ENCODE measurements at regions not wholly inside any gene's neighbourhood (a gene's known extent, or its start where the extent isn't known, plus 50 kb on each side); places are given as distances from the start of the nearest gene placed in this dataset.
"Not testable (repeated sequence)": the region's sequence is repeated elsewhere in the genome, so short reads cannot be mapped to it uniquely, and the experiment has no call there.

DNA sequence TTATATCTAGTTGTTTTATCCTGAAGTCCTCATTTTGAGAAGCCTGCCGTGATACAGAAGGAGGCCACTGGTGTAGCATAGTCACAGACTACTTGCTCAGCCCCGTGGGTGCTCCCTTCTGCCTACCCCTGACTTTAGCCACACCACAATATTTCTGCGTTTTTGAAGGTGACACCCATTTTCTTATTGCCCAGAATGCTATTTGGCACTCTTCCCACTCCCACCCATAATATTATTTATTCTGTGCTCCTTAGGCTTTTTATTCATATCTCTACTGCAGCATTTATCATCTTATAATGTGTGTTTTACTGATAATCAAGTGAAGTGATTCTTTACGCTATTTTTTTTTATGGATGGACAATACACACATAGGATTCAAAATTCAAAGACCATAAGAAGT, 107.3 kb downstream of the OR2B2 start:
- no peak for FAIRE-seq

DNA sequence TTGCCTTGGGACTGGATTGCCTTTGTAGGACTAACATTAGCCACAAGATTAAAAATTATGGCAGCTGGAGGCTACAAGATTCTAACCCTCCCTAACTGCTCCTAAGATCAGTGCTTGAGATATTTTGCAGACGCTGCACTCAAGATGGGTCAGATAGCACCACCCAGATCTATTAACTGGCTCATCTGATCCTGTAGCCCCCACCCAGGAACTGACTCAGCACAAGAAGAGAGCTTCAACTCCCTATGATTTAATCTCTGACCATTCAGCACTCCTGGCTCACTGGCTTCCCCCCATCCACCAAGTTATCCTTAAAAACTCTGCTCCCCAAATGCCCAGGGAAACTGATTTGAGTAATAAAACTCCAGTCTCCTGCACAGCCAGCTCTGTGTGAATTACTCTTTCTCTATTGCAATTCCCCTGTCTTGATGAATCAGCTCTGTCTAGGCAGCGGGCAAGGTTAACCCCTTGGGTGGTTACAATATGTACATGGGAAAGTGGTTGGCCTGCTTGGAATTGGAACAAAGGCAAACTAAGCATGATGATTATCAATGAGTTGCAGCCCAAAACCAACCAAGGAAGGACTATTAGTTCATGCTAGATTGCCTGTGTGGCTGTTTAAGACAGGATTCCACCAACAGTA, 111.3 kb downstream of the OR2B2 start:
- FAIRE-seq, result no peak

DNA sequence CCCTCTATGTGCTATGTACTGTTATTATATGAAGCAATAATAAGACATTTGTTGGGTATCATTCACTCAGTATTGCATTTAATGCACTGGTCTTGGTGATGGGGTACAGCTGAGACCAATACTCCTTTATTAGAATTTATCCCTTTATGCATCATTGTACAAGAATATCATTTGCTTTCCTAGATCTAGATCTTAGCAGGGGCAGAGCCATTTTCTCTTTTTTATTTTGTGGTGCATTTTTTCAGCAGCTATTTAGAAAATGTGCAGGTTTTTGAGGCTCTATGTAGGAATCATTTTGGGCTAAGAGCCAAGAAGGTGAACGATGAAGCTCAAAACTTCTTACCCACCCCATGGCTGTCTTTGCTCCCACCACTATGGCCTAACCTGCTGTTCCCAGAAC, 114.2 kb downstream of the OR2B2 start:
- FAIRE-seq, result no peak

DNA sequence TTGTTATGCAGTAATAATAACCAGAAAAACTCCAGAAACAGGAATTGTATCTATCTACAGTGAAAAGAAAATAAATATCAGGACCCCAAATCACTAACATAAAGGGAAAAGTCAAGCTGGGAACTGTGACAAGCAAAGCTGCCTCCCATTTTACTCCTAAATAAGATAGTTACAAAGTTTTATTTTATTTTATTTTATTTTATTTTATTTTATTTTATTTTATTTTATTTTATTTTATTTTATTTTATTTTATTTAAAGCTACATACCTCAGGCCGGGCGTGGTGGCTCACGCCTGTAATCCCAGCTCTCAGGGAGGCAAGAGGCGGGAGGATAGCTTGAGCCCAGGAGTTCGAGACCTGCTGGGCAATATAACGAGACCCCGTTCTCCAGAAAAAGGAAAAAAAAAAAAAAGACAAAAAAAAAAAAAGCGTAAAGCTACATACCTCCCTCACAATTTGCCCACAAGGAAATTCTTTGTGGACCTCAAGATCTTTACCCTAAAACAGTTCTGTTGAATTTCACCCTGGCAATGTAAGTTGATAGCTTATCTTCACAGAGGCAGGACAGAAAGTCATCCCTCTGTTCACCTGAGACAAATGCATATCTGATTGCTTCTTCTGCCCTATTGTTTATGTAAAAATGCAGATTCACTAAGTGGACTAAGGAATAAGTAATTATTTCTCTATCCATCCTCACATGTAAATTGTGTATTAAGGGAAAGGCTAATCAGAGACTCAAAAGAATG, 115.3 kb downstream of the OR2B2 start:
- not testable (repeated sequence) for FAIRE-seq

DNA sequence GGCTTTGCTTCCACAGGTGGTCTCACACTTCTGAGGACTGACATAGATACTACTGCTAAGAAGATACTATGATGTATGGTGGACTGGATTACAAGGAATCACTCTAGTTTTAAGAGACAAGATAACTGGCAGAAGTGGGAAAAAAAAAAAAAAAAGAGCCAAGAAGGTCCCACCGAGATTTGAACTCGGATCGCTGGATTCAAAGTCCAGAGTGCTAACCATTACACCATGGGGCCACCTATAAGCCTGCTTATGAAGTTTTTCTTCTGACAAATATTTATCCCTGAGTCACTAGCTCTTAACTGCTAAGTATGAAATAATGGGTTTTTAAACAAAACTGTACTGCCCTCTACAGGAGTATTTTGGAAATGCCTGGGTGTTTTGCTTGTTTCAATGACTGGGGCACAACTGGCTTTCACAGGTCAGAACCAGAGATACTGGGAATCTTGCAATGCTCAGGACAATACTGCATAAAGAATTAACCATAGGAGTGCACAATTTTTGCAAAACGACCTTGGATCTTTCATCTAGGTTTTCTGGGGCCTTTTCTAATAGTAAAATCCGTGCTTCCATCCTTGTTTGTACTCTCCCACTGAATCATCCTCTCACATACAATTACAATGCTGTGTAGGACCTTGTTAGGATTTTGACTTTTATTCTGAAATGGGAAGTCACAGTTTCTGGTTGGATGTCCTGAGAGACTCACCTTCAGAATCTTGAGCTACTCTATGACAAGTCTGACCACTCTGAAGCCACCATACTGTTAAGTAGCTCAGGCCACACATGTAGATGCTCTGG, 116.3 kb downstream of the OR2B2 start:
- FAIRE-seq, result peak; percentile 95

DNA sequence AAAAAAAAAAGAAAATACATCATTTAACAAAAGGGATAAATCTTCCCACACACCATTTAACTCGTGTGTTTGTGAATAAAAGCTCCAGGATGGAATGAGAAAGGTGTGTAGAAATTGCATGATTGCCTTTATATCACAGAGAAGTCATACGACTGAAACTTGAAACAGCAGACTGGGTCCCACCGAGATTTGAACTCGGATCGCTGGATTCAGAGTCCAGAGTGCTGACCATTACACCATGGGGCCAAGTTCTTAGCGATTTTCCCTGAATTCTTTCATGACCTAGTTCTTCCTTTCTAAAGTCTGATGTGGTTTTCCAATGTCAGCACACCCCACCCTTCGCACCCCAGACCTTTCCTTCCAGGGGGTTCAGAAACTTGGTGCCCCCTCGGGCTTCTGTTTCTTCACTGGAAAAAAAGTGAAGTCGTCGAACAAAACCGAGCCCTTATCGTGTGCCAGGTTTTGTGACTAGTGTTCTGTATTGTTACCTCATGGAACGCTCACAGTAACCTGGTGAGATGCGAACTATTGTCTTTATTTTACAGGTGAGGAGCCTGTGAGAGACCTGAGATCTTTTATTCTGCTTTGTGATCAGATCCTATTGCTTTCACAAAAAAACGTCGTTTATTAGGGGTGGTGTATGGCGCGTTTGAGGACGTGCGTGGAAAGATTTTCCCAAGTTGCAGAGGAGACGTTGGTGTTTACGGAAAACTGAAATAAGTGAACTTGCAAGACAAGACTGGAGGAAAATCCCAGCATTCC, 120.8 kb downstream of the OR2B2 start:
- no peak for FAIRE-seq

DNA sequence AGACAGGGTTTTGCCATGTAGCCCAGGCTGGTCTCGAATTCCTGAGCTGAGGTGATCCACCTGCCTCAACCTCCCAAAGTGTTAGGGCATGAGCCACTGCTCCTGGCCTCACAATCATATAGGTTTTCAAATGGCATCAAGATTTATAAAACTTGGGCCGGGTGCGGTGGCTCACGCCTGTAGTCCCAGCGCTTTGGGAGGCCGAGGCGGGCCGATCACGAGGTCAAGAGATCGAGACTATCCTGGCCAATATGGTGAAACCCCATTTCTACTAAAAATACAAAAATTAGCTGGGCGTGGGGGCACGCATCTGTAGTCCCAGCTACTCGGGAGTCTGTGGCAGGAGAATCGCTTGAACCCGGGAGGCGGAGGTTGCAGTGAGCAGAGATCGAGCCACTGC, 123.8 kb downstream of the OR2B2 start:
- not testable (repeated sequence) for FAIRE-seq

DNA sequence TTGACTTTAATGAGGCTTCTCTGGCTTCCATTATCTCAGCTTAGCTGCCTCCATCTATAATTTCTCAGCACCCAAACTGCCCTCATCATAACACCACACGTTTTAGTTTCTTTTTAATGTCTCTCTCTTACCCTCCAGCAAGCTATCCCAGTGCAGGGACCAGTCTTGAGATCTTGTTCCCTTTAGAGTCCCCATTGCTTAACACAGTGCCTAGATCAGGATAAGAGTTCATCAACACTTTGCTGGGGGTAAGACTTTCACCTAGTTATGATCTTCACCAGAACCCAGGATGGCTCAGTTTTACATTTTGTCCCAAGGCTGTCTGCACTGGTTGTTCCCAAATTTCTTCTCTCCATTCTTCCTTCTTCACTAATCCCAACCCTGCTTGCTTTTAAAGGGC, 126.1 kb downstream of the OR2B2 start:
- no peak for FAIRE-seq

DNA sequence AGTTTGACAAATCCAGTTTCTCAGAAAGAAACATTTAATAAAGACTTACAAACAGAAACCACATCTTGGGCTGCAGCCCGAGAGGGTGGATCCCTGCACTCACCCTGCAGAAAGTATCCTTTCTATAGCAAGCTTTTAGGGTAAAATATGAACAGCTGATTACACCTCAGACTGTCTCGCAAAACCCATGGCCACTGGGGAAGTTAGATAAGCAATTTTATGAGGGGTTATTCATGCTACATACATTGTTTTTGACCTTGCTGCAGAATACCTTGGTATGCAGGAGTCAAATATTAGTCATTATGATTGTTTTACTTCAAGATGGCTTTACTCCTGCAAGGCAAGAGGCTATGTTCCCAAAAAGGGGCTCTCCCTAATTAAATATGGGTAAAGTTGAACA, 126.9 kb downstream of the OR2B2 start:
- no peak for FAIRE-seq

DNA sequence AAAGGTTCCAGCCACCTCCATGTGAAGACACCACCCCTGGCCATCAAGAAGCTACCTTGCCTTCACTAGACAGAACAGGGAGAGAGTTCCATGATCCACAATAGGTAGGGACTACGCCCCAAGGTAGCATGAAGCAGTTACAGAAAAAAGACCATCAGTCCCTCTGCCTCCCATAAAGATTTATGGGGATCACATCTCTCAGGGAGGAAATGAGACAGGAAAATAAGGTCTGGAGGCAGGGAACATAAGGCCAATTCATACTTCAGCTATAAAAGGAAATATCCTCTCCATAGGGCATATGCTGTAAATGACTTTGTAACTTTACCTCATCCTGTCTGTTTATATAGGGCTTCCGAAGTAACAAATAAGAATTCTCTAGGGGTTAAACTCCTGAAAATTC, 129.4 kb downstream of the OR2B2 start:
- FAIRE-seq, result no peak

DNA sequence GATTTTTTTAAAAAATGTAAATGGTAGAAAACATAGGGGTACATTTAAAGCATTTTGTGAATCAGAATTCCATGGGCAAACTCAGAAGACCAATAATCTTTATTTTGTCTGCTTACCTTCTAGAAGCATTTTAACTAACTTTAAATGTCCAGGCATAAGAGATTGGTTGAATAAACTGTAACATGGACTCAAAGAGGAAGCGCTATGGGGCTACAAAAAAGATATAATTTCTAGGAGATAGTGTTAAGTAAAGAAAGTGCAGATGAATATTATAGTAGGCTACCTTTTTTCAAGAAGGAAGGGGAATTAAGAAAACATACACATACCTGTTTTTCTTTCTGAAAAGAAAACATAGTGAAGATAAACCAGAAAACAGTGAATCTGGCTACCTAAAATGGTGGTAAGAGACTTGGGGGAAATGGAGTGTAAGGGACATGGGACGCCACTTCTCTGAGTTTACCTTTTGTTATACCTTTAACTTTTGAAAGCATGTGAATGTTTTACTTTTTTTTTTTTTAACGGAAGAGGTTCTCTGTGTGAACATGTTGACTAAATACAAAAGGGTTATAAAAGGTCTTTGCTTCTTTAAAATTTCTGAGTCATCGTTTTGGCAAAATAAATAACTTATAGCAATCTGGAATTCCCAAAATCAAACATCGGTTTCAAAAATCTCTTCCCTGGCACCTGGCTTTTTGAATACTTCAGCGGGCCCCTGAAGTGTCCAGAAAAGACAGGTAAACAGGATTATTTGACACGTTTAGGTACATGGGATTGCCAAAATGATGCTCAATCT, 133.4 kb downstream of the OR2B2 start:
- no peak for FAIRE-seq

DNA sequence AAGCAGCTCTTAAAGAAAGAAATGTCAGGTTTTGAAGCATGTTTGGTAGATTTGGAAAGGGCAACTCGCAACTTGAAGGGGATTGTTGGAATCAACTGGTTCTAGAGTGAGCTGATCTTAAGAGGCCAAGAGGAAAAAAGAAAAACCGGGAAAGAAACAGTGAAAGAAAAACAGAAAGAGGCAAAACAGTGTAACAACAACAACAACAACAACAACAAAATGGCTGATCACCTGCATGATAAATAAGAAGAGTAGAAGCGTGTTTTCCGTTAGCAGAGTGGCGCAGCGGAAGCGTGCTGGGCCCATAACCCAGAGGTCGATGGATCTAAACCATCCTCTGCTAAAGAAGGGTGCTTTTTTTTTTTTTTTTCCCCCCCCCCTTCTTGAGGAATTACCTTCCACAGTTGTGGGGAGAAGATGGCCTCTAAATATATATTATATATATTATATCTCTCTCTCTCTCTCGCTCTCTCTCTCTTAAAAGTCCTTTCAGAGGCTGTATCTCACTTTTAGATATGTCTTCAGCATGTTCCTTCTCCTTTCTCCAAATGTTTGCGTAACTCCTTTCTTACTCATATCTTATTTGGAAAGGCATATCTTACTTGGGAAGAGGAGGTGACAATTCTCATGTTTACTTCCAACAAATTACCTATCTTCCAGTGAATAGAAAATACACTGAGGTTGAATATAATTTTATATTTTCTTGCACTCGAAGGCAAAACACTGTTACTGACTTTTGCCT, 134.4 kb downstream of the OR2B2 start:
- FAIRE-seq, result no peak

DNA sequence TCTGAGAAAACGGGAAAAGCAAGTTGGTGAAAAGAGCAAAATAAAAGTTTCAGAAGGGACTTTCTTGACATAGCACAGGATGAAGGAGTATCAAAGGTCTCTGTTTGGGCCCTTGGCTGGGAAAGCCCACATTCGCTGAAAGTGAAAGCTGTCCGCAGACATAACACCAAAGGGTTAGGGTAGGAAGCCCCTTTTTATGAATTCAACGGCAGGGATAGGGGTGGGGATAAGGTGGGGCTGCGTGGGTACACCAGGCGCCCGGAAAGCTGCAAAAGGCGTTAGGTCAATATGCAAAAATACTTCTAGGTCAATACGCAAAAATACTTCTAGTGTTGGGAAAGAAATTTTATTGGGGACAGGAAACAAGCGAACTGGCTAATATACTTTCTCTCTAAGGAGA, 135.1 kb downstream of the OR2B2 start:
- FAIRE-seq, result no peak

DNA sequence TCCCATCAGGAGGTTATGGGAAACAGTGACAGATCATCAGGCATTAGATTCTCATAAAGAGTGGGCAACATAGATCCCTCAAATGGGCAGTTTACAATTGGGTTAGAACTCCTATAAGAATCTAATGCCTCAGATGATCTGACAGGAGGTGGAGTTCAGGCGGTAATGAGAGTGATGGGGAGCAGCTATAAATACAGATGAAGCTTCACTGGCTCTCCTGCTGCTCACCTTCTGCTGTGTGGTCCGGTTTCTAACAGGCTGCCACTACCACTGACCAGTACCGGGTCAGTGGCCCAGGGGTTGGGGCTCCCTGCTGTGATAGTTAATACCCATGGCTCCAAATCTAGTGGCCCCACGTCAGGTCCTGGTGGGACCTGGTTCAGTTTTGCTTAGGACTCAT, 135.7 kb downstream of the OR2B2 start:
- no peak for FAIRE-seq

DNA sequence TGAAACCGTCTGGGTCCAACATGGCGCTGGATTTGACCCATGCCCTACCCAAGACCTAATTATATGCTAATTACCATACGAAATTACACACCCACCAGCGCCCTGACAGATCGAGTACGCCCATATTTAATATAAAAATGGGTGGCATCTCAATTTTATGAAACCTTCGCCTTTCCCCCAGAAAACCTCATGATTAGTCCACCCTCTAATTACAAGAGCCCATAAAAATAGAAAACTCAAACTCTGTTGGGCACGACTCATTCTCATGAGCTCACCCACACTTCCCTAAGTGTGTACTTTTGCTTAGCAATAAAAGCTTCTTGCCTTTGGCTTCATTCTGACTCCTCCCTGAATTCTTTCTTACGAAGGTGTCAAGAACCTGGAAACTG, 136.4 kb downstream of the OR2B2 start:
- no peak for FAIRE-seq

DNA sequence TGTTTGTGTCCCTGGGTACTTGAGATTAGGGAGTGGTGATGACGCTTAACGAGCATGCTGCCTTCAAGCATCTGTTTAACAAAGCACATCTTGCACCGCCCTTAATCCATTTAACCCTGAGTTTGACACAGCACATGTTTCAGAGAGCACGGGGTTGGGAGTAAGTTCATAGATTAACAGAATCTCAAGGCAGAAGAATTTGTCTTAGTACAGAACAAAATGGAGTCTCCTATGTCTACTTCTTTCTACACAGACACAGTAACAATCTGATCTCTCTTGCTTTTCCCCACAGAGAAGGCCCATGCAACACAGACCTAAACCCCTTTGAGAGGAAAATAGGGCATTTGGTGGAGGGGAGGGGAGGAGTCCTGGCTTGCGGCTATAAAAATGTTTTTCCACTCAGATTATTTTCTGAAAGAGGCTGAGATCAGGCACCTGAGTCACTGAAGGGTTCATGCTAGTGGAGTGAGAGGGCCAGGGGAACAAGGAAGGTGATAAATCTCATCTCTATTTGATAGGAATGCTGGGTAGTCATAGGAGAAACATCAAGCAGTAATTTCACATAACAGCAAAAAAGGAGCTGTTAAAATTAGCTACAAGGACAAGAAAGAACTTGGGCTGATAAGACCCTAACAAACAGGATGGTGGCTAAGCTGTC, 136.9 kb downstream of the OR2B2 start:
- FAIRE-seq, result not testable (repeated sequence)

DNA sequence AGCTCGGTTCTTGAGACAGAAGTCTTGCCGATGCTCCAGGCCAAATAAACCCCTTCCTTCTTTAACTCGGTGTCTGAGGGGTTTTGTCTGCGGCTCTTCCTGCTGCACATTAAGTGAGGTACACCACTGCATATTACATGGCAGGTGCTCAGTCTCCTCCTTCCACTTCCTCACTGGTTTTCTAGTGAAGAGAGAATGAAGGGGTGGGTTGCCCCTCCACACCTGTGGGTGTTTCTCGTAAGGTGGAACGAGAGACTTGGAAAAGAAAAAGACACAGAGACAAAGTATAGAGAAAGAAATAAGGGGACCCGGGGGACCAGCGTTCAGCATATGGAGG, 138.0 kb downstream of the OR2B2 start:
- not testable (repeated sequence) for FAIRE-seq

DNA sequence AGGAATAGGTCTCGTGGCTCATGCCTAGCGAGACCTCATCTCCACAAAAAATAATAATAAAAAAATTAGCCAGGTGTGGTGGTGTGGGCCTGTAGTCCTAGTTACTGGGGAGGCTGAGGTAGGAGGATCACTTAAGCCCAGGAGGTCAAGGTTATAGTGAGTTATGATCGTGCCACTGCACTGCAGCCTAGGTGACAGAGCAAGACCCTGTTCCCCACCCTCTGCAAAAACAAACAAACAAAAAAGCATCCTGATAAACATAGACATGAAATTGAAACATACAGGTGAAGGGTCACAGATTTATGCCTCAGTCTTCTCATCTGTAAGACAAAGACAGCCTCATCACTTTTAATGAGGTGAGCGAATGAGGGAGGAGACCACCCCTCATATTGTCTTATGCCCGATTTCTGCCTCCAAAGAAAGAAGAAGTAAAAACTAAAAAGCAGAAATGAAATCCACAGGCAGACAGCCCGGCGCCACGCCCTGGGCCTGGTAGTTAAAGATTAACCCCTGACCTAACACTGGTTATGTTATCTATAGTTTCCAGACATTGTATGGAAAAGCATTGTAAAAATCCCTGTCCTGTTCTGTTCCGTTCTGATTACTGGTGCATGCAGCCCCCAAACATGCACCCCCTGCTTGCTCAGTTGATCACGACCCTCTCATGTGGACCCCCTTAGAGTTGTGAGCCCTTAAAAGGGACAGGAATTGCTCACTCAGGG, 138.5 kb downstream of the OR2B2 start:
- FAIRE-seq, result not testable (repeated sequence)

DNA sequence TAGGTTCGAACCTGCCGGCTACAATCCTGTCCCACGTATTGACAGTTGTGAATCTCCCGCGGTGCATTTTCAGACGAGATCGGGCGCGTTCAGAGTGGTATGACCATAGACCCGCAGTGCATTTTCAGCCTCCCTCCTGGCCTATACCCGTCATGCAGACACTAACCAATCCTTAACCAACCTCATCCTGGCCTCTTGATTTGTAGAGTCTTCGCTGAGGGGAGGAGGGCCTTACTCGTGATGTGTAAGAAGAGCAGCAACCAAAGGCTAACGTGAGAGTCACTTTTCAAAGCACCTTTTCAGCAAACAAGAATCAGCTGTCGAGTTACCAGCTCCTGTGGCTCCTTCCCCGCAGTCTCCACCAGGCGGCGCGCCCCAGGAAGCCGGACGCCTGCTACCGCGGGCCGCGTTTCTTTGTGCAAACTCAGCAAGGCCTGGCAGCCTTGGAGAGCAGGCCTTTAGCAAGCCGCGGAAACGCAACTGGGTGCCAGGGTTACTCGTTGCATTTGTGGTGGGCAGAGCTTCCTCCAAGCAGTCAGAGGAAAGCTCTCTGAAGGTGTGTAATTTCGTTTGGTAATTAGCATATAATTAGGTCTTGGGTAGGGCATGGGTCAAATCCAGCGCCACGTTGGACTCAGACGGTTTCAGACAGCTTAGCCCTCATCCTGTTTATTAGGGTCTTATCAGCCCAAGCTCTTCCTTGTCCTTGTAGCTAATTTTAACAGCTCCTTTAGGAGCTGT, 139.8 kb downstream of the OR2B2 start:
- no peak for FAIRE-seq

DNA sequence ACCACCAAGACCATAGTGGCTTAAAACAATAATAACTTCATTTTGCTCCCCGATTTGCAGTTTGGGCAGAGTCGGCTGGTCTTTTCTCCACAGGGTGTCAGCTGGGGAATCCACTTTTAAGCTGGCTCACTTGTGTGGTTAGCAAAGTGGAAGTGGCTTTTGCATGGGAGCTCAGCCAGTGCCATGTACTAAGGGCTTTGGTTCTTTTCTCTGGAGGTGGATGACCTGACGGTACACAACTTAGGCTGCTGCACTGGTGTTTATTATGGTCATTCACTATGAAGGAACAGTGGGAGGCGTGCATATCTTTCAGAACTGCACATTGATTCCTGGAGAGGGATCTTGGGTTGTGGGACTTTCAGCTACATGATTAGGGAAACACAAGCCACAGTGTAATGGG, 141.0 kb downstream of the OR2B2 start:
- FAIRE-seq, result no peak

Measured in A204.1 (cell line).